SHP77 (cell line): ENCODE measurements at regions not wholly inside any gene's neighbourhood (a gene's known extent, or its start where the extent isn't known, plus 50 kb on each side); places are given as distances from the start of the nearest gene placed in this dataset.

Experiments
- DNase-seq, 2 experiments: peaks; one replicate each; lab custom pipeline; 2025; lab: John Stamatoyannopoulos, UW

- DNase-seq, result no peak
These were observed 333.6 kb upstream of the TBL1XR1 start for GRCh38 chr3:177530908-177531307.

GRCh38 chr3:177536873-177537272 lies 339.6 kb upstream of the TBL1XR1 start:
- no peak for DNase-seq

DNA sequence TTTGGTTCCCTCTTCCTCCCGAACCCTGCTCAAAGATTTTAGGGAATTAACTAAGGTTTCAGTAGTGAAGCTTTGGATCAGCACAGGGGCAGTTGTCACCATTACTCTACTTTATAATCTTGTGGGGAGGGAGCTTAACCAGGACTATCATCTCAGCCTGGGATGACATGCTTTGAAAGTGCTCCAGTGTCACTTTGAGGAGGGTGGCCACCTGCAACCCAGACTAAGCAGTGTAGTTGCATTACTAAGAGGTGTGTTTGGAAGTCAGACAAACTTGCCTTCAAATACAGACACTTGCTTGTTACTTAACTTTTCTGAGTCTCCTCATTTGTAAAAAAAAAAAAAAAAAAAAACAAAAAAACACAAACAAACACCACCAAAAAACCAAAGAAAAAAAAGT lies 340.3 kb upstream of the TBL1XR1 start:
- DNase-seq, result no peak

DNA sequence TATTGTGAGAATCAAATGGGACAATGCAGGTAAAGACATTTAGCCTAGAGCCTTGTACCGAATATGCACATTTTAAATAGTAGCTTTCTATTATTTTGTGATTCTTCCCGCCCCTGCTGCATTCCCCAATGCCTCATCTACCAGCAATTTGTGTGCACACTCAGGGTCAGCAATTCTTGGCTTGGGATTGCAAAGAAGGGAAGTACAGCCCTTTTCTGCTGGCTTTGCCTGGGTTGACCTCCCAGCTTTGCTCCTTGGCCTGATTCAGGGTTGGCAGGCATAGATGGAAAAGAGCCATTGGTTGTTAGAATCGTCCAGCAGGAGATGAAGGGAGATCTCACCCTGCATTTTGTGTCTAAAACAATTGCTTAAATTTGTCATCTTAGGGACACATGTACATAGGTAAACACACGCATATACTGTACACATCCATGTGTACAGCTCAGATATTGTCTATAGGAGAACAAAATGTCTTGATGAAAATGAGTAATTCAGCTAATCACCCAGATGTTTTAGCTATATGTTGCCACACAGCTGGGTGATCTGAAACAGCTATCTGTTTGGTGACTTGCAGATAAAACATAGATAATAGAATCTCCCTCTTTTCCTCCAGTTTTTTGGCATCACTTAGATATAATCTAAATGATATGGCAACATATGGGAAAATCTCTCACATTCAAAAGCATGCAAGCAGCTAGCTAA lies 340.9 kb upstream of the TBL1XR1 start:
- no peak for DNase-seq

GRCh38 chr3:177538750-177539730 lies 341.8 kb upstream of the TBL1XR1 start:
- no peak for DNase-seq

- DNase-seq, result no peak
These were observed 344.3 kb upstream of the TBL1XR1 start for GRCh38 chr3:177541541-177541940.

- DNase-seq, result no peak
These were observed 348.7 kb upstream of the TBL1XR1 start for GRCh38 chr3:177545964-177546363.

- DNase-seq, result no peak
These were observed 350.5 kb upstream of the TBL1XR1 start for GRCh38 chr3:177547711-177548350.

DNA sequence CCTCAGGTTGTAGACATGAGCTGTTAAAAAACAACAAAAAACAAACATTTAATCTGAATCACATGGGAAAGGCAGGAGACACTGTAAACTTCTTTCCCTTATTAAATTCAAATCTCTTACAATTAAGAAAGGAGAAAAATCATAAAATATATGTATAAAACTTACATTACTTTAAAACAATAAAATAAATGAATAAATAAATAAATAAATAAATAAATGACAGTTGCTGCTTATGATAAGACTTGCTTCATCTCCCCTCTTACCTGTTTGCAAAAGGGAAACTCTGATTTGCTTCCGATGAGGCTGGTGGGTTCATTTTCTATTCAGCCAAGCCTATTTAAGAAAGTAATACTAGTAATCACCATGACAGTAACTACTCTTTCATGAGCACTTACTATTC lies 353.4 kb upstream of the TBL1XR1 start:
- DNase-seq, result no peak

- no peak for DNase-seq
These were observed 354.2 kb upstream of the TBL1XR1 start for GRCh38 chr3:177551431-177551836.

GRCh38 chr3:177552051-177552450 lies 354.8 kb upstream of the TBL1XR1 start:
- DNase-seq, result no peak

GRCh38 chr3:177553012-177553411 lies 355.7 kb upstream of the TBL1XR1 start:
- no peak for DNase-seq

DNA sequence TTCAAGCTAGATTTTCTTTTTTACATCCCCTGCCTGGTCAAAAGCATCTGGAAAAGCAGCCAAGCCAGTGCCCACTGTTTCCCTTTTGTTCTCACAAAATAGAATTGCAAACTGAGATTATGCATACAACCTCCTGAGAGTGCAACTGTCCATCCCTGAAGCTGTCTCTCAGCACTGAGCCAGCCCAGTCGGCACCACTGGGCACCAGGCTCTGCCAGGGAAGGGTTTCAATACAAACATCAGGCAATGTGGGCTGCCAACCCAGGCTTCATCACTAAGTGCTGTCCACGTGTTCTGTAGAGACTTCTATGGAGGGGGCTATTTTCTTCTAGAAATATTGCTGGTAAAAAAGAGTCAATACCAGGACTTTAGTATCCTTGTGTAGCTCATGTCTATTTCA lies 356.3 kb upstream of the TBL1XR1 start:
- DNase-seq, result no peak

DNA sequence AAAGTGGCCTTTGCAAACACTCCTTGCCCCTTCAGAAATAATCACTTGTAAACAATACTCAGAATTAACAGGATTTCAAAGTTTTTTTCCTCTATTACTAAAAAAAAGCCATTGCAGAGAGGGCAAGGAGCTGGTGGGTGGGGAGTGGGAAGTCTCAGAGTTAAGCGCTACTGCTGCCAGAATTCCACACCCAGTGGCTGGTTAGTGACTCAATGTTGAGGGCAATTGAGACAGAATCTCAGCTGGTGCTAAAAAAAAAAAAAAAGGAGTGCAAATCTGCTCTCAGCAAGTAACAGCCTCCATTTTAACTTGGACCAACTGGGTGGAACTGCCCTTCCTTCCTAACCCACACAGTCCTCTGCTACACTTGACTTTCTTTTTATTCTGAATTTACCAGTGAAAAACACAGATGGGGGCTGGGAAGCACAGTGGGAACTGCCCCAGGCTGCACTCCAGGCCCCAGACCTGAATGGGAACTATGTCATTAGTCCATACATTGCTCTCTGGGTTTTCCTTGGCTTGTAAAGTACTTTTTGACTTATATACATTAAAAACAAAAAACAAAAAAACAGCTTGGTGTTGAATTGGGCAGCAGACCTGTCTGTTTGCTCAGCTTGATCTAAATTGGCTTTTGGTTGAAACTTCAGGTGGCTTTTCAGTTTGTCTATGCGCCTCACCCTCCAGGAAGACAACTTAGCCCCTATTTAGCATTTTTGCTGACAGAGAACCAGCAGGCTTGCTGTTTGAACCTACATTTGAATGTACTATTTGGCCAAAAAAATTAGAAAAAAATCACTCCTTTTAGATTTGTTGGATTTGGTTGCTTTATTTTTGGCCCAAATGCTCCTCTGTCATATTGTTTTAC lies 357.8 kb upstream of the TBL1XR1 start:
- DNase-seq, result peak; percentile 13 to 19

DNA sequence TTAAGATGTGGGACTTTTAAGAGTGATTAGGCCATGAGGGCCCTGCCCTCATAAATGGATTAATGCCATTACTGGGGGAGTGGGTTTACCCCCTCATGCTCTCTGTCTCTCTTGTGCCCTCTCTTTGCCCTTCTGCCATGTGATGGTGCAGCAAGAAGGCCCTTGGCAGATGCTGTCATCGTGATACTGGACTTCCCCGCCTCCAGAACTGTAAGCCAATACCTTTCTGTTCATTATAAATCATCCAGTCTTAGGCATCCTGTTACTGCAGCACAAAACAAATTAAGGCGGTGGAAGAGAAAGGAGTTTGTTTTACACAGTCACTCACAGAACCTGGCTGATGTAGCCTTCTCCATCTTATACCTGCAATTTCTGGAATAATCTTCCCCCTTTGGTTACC lies 360.3 kb upstream of the TBL1XR1 start:
- DNase-seq, result no peak

DNA sequence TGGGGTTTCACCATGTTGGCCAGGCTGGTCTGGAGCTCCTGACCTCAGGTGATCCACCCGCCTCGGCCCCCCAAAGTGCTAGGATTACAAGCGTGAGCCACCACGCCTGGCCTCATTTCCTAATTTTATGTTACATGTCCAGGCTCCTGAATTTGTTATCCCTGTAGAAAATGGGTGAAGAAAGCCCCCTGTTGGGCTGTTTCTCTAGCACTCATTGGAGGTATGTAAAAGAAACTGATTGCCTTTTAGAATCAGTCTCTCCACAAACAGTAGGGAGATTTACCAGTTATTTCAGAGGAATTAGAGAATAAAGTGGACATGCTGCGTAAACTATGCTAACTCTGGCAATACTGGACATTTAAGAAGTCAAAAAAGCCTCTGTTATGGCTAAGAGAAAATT lies 364.1 kb upstream of the TBL1XR1 start:
- no peak for DNase-seq

GRCh38 chr3:177561769-177562392 lies 364.6 kb upstream of the TBL1XR1 start:
- DNase-seq, result no peak

DNA sequence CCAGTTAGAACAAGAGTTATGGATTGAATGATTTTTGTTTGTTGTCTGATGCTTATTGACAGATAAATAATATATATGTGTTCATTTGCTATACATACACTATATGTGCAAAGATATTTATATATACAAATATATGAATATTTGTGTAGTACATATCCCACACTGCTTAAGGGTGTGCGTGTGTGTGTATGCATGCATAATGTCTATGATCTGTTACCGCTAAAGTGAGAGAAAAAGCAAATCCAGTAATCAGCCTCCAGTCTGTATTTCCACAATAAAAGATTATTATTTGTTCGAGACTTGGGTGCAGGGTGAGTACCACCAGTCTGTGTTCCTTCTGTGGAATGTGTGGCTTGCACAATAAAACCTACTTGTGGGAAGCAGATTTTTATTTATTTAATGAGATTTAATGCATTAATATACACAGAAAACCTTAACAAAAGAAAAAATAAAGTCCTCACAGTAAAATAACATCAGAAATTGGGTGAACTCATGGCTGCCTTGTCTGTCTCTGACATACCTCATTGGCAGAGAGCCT lies 366.0 kb upstream of the TBL1XR1 start:
- no peak for DNase-seq

DNA sequence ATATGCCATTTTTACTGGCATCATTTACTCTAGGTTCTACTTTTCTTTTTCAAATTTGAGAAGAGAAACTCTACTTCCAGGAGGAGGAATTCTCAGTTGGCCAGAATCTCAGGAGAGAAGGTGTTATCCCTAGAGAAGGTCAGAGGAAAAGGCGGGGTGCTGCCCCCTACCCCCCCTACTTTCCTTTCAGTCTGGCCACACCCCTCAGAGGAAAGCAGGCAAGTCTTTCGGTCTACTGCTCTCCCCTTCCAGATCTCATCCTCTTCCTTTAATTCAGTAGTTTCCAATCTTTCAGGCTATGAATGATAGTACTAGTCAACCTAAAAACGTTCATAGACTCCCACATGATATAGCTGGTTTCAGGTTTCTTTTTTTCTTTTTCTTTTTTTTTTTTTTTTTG lies 366.5 kb upstream of the TBL1XR1 start:
- no peak for DNase-seq

- no peak for DNase-seq
These were observed 368.7 kb upstream of the TBL1XR1 start for GRCh38 chr3:177565981-177566380.

GRCh38 chr3:177567833-177568232 lies 370.6 kb upstream of the TBL1XR1 start:
- no peak for DNase-seq
